HepG2 (cell line): ENCODE measurements at regions not wholly inside any gene's neighbourhood (a gene's known extent, or its start where the extent isn't known, plus 50 kb on each side); places are given as distances from the start of the nearest gene placed in this dataset.

Source experiments
- ATAC-seq: fragments of 200-7000 bp; cut with Tn5 transposase; 3 replicates; pipeline ENCODE4 v1.9.1; 2020; ENCODE audit warnings: mild to moderate bottlenecking, moderate library complexity
- BruUV-seq: library from RNA; stranded (reverse); fragments of 400-500 nt; replicated peaks from 2 replicates; lab custom pipeline; 2021; lab: Mats Ljungman, UMichigan
- CTCF ChIA-PET: fragments of 300-600 bp; formaldehyde crosslinking; extraction: SDS; loops from one replicate; lab custom pipeline; 2021; ENCODE audit warnings: low total read pairs, inconsistent platforms, low intra/inter-chr PET ratio; lab: Yijun Ruan, JAX
- POLR2A ChIA-PET: fragments of 350-600 bp; sonication (Branson Sonifier 250); formaldehyde crosslinking; loops from one replicate; lab custom pipeline; 2020; ENCODE audit warnings: antibody characterized with exemption, inconsistent platforms; lab: Yijun Ruan, JAX
- DNase-seq: peaks from one replicate; pipeline ENCODE4 v3.0.0-alpha.2; 2015; ENCODE audit warnings: low spot score
- FAIRE-seq: peaks from 3 replicates; lab custom pipeline; 2011; peaks lifted over from hg19 to GRCh38; lab: Jason Lieb, UNC
- H2AFZ ChIP-seq: one replicate; pipeline ENCODE4 v1.6.1; 2011; ENCODE audit warnings: low read length, inconsistent platforms
- H3K27ac ChIP-seq: fragments of 300-600 bp; 3 replicates; pipeline ENCODE4 v1.8.0; 2011; ENCODE audit warnings: mixed run types, mild to moderate bottlenecking, mixed read lengths, low read length, inconsistent platforms; ENCODE audit not compliant: insufficient read depth; ENCODE audit errors: extremely low read length
- H3K27me3 ChIP-seq, 2 experiments: fragments of 200-600 bp in 1 of 2; 2 replicates in 1 of 2; 3 replicates in 1 of 2; pipeline versions ENCODE4 v1.6.0 to v1.8.0; 2011; ENCODE audit warnings: low read length in 2 of 2, mild to moderate bottlenecking in 2 of 2, moderate library complexity in 2 of 2, inconsistent platforms in 1 of 2; ENCODE audit not compliant: insufficient read depth in 2 of 2, control insufficient read depth in 1 of 2
- H3K36me3 ChIP-seq, 2 experiments: fragments of 200-600 bp in 1 of 2; replicated peaks in 1 of 2; 2 replicates in 1 of 2; 3 replicates in 1 of 2; pipeline versions ENCODE4 v1.5.1 to v1.8.0; 2011; ENCODE audit warnings: low read length in 2 of 2, inconsistent platforms in 1 of 2; ENCODE audit not compliant: insufficient read depth in 2 of 2, control insufficient read depth in 1 of 2
- H3K4me1 ChIP-seq: 2 replicates; pipeline ENCODE4 v1.5.1; 2012; ENCODE audit warnings: low read length, inconsistent platforms; ENCODE audit not compliant: insufficient read depth
- H3K4me2 ChIP-seq: 2 replicates; pipeline ENCODE4 v1.6.0; 2011; ENCODE audit warnings: low read depth, low read length, inconsistent platforms
- H3K4me3 ChIP-seq, 3 experiments: fragments of 200-600 bp in 1 of 3; sonication (generic), shearing (Covaris generic) in 1 of 3; replicated peaks in 1 of 3; 2 replicates each; pipeline ENCODE4 v1.5.1; 2011 to 2016; ENCODE audit warnings: low read length in 3 of 3, inconsistent platforms in 2 of 3, low read depth in 2 of 3, mild to moderate bottlenecking in 2 of 3, control low read depth in 1 of 3, mixed read lengths in 1 of 3; ENCODE audit not compliant: insufficient read depth in 1 of 3
- H3K79me2 ChIP-seq: one replicate; pipeline ENCODE4 v1.6.1; 2011; ENCODE audit warnings: low read length, inconsistent platforms; ENCODE audit not compliant: insufficient read depth
- H3K9ac ChIP-seq: 2 replicates; pipeline ENCODE4 v1.6.0; 2011; ENCODE audit warnings: mild to moderate bottlenecking, low read depth, low read length, inconsistent platforms; ENCODE audit not compliant: insufficient read depth
- H3K9me3 ChIP-seq: 2 replicates; pipeline ENCODE4 v1.5.1; 2012; ENCODE audit warnings: mild to moderate bottlenecking, low read length
- H4K20me1 ChIP-seq: 2 replicates; pipeline ENCODE4 v1.6.0; 2011; ENCODE audit warnings: inconsistent platforms, mild to moderate bottlenecking, low read length, moderate library complexity; ENCODE audit not compliant: insufficient read depth
- ARID2 ChIP-seq: sonication (generic); formaldehyde crosslinking; IDR thresholded peaks from 2 replicates; pipeline ENCODE4 v1.8.1; 2022; ENCODE audit warnings: mild to moderate bottlenecking, missing genetic modification reagents, borderline replicate concordance
- MAFF ChIP-seq: IDR thresholded peaks from 2 replicates; pipeline ENCODE4 v1.6.1; 2011; ENCODE audit warnings: low read depth, low read length, improper control_type of control experiment
- POLR2G ChIP-seq: fragments of 200-400 bp; formaldehyde crosslinking; IDR thresholded peaks from 2 replicates; pipeline ENCODE4 v1.6.1; 2018; ENCODE audit warnings: mild to moderate bottlenecking, low read depth, low read length, moderate library complexity
- RBM22 ChIP-seq: fragments of 200-400 bp; formaldehyde crosslinking; optimal IDR thresholded peaks from 2 replicates; pipeline ENCODE3; 2017; ENCODE audit warnings: mild to moderate bottlenecking, low read length, moderate library complexity
- STAT6 ChIP-seq: sonication (generic); formaldehyde crosslinking; IDR thresholded peaks from 2 replicates; pipeline ENCODE4 v1.4.0; 2020; ENCODE audit warnings: missing genetic modification reagents, mild to moderate bottlenecking, borderline replicate concordance
- TRAFD1 ChIP-seq: sonication (generic); formaldehyde crosslinking; IDR thresholded peaks from 2 replicates; pipeline ENCODE4 v1.5.1; 2020; ENCODE audit warnings: missing genetic modification reagents, mild to moderate bottlenecking, borderline replicate concordance
- U2AF1 ChIP-seq: fragments of 200-400 bp; formaldehyde crosslinking; optimal IDR thresholded peaks from 2 replicates; pipeline ENCODE3; 2017; ENCODE audit warnings: mild to moderate bottlenecking, low read depth, low read length
- ZNF235 ChIP-seq: sonication (generic); formaldehyde crosslinking; IDR thresholded peaks from 2 replicates; pipeline ENCODE4 v1.8.1; 2023; ENCODE audit warnings: mild to moderate bottlenecking, missing genetic modification reagents, borderline replicate concordance
- ZNF704 ChIP-seq: sonication (generic); formaldehyde crosslinking; IDR thresholded peaks from 2 replicates; pipeline ENCODE4 v1.8.1; 2023; ENCODE audit warnings: mild to moderate bottlenecking, inconsistent platforms, moderate library complexity, missing genetic modification reagents, borderline replicate concordance
- ZNF773 ChIP-seq: sonication (generic); formaldehyde crosslinking; IDR thresholded peaks from 2 replicates; pipeline ENCODE4 v1.4.0; 2020; ENCODE audit warnings: missing genetic modification reagents, borderline replicate concordance
- WGBS: methylation state at CpG from one replicate; pipeline ENCODE4 v1.1.6; 2017; ENCODE audit warnings: low lambda C conversion rate; 5-methylcytosine and 5-hydroxymethylcytosine counted together
- in situ Hi-C: cut with HindIII; loops from 2 replicates; pipeline ENCODE4 v1.10.0; 2017; ENCODE audit warnings: low pct_unique_long_range_greater_than_20kb; ENCODE audit not compliant: extremely low pct_ligation_motif_present
- intact Hi-C: fragments of 100-400 bp; cut with micrococcal nuclease; formaldehyde crosslinking; loops from one replicate; pipeline ENCODE4 v1.10.0; 2022; ENCODE audit not compliant: unreplicated experiment

- in situ Hi-C loops, result no loop called here
- Histone ChIP-seq H3K4me1 (no peaks in the 10 kb centered on the region), H3K4me2 (no peak overlapping the region), H2AFZ (no peak overlapping the region), H3K27ac (no peak overlapping the region), H3K79me2 (no peaks in the 10 kb centered on the region), H3K36me3 (no peaks in the 10 kb centered on the region), H3K9ac (no peak overlapping the region), H4K20me1 (no peaks in the 10 kb centered on the region), H3K4me3 (no peak overlapping the region), H3K9me3 (no peaks in the 10 kb centered on the region), H3K27me3 (0 out of 5 replicates have a peak, but pooled peaks cover 0 to 2% of the 10 kb centered on the region in 2 experiments)
- ATAC-seq (no peak), FAIRE-seq (no peak), DNase-seq (no peak)
- intact Hi-C loops, result no loop called here
- TF ChIP-seq POLR2G (no peak), ZNF704 (CRISPR knock-in tag) (no peak), TRAFD1 (no peak), U2AF1 (no peak), MAFF (no peak), ARID2 (CRISPR knock-in tag) (no peak), ZNF773 (CRISPR knock-in tag) (no peak), RBM22 (no peak), STAT6 (CRISPR knock-in tag) (no peak), ZNF235 (CRISPR knock-in tag) (no peak)
- BruUV-seq, result no TSS peak
- ChIA-PET POLR2A (no interaction called here), CTCF (no interaction called here)
- WGBS, result 0% methylated on average over 1 of the region's 1 CpG
Observed at GRCh38 chr7:25656071-25656470, 427.8 kb upstream of the NPVF start.
